Neutrophil (primary cell): ENCODE measurements at regions not wholly inside any gene's neighbourhood (a gene's known extent, or its start where the extent isn't known, plus 50 kb on each side); places are given as distances from the start of the nearest gene placed in this dataset.
"Not testable (repeated sequence)": the region's sequence is repeated elsewhere in the genome, so short reads cannot be mapped to it uniquely, and the experiment has no call there.

Experiments used
- H3K27ac ChIP-seq: fragments of 200-600 bp; sonication (generic); 2 replicates; pipeline ENCODE4 v1.5.1; 2016; ENCODE audit warnings: mild to moderate bottlenecking, moderate library complexity
- H3K27me3 ChIP-seq: fragments of 200-600 bp; sonication (generic); 2 replicates; pipeline ENCODE4 v1.6.0; 2016; ENCODE audit warnings: mild to moderate bottlenecking
- H3K36me3 ChIP-seq: fragments of 200-600 bp; sonication (generic); 2 replicates; pipeline ENCODE4 v1.5.1; 2017
- H3K4me1 ChIP-seq, 2 experiments: fragments of 200-600 bp in 1 of 2; sonication (generic) in 1 of 2; 1 replicate in 1 of 2; 2 replicates in 1 of 2; pipeline versions ENCODE4 v1.5.1 to v1.6.1; 2013 to 2016; ENCODE audit warnings: low read depth in 1 of 2, low read length in 1 of 2, mild to moderate bottlenecking in 1 of 2, moderate library complexity in 1 of 2; ENCODE audit not compliant: control insufficient read depth in 1 of 2, insufficient read depth in 1 of 2
- H3K4me3 ChIP-seq, 2 experiments: fragments of 200-600 bp in 1 of 2; sonication (generic) in 1 of 2; 1 replicate in 1 of 2; 2 replicates in 1 of 2; pipeline ENCODE4 v1.5.1; 2013 to 2016; ENCODE audit warnings: low read depth in 1 of 2, low read length in 1 of 2, mild to moderate bottlenecking in 1 of 2, moderate library complexity in 1 of 2
- H3K9me3 ChIP-seq: fragments of 200-600 bp; sonication (generic); 2 replicates; pipeline ENCODE4 v1.5.1; 2016
- CTCF ChIP-seq: fragments of 200-600 bp; sonication (generic); IDR thresholded peaks from 2 replicates; pipeline ENCODE4 v1.5.1; 2016; ENCODE audit warnings: antibody characterized with exemption

DNA sequence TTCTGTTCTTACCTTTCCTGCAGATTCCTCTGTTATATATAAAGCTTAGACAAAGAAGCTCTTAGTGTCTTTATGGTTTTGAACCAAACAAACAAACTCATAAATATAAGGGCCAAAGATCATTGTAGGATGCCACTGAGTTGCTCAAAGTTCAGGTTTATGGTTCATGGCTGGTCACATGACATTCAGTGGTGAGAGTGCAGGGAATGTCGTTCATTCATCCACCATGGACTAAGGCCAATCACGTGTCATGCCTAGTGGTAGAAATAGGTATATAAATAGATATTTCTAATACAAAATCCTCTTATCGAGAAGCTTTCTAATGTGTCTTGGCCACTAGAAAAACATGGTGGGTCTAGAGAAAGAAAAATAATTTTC, 119.4 kb downstream of the GATA3 start:
- Histone ChIP-seq H3K27ac (no peak overlapping the region), H3K36me3 (no peaks in the 10 kb centered on the region), H3K4me3 (no peak overlapping the region), H3K4me1 (peaks cover under 1 to 1% of the 10 kb centered on the region in 2 experiments), H3K27me3 (peaks cover 35% of the 10 kb centered on the region), H3K9me3 (no peaks in the 10 kb centered on the region)
- no peak for TF ChIP-seq CTCF

DNA sequence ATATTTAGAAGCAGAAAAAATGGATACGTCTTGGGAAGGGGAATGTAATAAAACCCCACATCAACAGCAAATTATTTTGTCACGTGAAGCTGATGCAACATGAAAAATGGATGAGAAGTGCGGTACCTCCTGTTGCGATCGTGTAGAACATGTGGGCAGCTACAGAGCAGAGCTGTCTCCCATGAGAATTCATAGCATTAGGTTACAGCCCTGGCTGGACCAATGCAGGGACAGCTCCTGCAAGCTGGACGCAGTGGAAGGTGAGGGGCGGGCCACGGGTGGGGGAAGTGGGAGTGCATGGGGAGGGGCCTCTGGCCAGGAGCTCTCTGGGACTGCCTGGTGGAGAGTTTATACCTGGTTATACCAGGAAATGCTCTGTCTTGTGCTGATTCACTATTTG, 120.3 kb downstream of the GATA3 start:
- H3K9me3 ChIP-seq, result no peaks in the 10 kb centered on the region
- no peak overlapping the region for H3K27ac ChIP-seq
- peaks cover 35% of the 10 kb centered on the region for H3K27me3 ChIP-seq
- H3K4me1 ChIP-seq, result peaks cover 6 to 9% of the 10 kb centered on the region in 2 experiments
- H3K4me3 ChIP-seq, result no peak overlapping the region
- H3K36me3 ChIP-seq, result no peaks in the 10 kb centered on the region
- no peak for TF ChIP-seq CTCF

DNA sequence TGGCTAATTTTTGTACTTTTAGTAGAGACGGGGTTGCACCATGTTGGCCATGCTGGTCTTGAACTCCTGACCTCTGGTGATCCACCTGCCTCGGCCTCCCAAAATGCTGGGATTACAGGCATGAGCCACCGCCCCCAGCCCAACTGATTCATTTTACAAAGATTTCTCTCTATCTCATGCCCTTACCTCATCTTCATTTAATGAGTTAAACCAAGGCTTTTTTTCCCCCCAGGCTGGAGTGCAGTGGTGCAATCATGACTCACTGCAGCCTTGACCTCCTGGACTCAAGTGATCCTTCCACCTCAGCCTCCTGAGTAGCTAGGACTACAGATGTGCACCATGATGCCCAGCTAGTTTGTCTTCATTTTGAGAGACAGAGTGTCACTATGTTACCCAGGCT, 123.0 kb downstream of the GATA3 start:
- Histone ChIP-seq H3K4me1 (peaks cover 17 to 20% of the 10 kb centered on the region in 2 experiments), H3K27me3 (peaks cover 38% of the 10 kb centered on the region)
- not testable (repeated sequence) for H3K4me3 ChIP-seq, H3K36me3 ChIP-seq, H3K9me3 ChIP-seq, H3K27ac ChIP-seq

- Histone ChIP-seq H3K4me1 (peaks cover 32 to 38% of the 10 kb centered on the region in 2 experiments), H3K27me3 (peaks cover 31% of the 10 kb centered on the region)
- not testable (repeated sequence) for H3K9me3 ChIP-seq, H3K36me3 ChIP-seq, H3K27ac ChIP-seq, H3K4me3 ChIP-seq
Measured at GRCh38 chr10:8179773-8180172, 125.3 kb downstream of the GATA3 start.

DNA sequence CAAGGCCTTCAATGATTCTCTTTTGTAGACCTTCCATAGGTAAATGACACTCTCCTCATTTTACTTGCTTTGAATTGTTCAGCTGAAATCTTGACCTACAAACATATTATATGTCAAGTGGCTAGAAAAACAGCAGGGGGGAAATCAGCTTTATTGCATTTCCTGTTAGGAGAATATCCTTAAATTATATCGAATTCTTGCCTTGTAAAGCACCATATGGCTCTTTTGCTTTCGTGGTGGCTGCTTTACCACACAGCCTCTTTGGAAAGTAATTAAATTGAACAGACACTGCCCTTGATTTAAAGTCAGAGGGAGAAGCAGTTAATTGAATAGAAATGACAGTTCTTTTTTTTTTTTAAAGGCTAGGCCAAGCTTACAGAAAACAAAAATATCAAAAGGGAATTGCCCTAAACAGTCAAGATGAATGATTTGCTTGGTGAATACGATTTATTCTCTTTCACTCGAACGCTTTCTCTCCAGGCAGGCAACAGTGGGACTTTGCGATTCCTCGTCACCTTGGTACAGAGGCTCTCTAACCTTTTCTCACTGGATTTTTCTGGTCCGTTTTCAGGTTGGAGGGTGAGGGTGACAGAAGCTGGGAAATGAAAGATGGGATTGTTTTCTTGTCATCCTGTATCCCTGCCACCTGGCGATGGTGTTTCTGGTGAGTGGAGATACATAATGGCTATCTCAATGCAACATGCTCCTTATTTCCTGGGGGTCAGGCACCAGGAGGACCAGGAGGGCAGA, 126.0 kb downstream of the GATA3 start:
- Histone ChIP-seq H3K4me3 (no peak overlapping the region), H3K4me1 (peaks cover 32 to 38% of the 10 kb centered on the region in 2 experiments), H3K27ac (no peak overlapping the region), H3K36me3 (no peaks in the 10 kb centered on the region), H3K9me3 (no peaks in the 10 kb centered on the region), H3K27me3 (peaks cover 31% of the 10 kb centered on the region)
- no peak for TF ChIP-seq CTCF

- H3K4me3 ChIP-seq, result no peak overlapping the region
- no peak for TF ChIP-seq CTCF
- H3K36me3 ChIP-seq, result no peaks in the 10 kb centered on the region
- peaks cover 37% of the 10 kb centered on the region for H3K27me3 ChIP-seq
- no peak overlapping the region for H3K27ac ChIP-seq
- H3K9me3 ChIP-seq, result no peaks in the 10 kb centered on the region
- peaks cover 32 to 38% of the 10 kb centered on the region in 2 experiments for H3K4me1 ChIP-seq
Measured at GRCh38 chr10:8181496-8182157, 127.1 kb downstream of the GATA3 start.
